ENCODE measurements at regions not wholly inside any gene's neighbourhood (a gene's known extent, or its start where the extent isn't known, plus 50 kb on each side); places are given as distances from the start of the nearest gene placed in this dataset.

DNA sequence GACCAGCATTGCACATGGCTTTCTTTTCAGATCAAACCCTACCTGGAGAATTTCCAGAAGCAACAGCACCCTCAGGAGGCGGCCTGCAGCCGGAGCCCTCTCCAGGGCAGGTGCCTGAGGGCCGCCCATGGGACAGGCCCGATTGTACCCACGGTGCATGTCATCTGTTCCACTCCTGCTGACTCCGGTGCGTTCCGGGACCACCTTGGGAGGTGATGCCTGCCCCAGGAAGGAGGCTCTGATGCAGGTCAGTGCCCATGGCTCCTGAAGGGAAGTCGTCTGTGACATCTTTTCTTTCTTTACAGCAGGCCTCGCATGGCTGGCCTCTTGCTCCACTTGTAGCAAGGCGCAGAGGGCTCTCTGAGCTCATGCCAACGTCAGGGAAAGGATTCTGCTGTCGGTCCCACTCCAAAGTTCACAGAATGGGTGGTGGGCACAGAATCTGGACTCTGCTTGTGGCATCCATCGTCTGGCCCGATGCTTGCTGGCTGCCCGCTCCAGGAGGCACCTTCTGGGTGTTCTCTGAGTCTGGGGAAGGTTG is 160.7 kb upstream of the RTL1 start:
- Histone ChIP-seq H3K36me3 (ENCODE audit: insufficient read depth, low read length) (no peaks in the 10 kb centered on the region), H2AFZ (ENCODE audit: low read length) (no peak overlapping the region), H3K9me2 (ENCODE audit: insufficient read depth, low read length) (no peaks in the 10 kb centered on the region), H3K4me1 (ENCODE audit: insufficient read depth, low read length, poor library complexity, severe bottlenecking) (no peaks in the 10 kb centered on the region), H3K79me2 (ENCODE audit: insufficient read depth, low read depth, low read length) (no peaks in the 10 kb centered on the region), H3K9me3 (ENCODE audit: low read length) (no peaks in the 10 kb centered on the region), H4K20me1 (ENCODE audit: insufficient read depth, low read length) (no peaks in the 10 kb centered on the region), H3K4me2 (ENCODE audit: low read length) (no peak overlapping the region), H3K4me3 (ENCODE audit: low read depth, low read length, poor library complexity, severe bottlenecking) (no peak overlapping the region), H3K27ac (ENCODE audit: low read depth, low read length, poor library complexity, severe bottlenecking) (no peak overlapping the region)
- DNase-seq (ENCODE audit: low spot score) = no peak
- no peak for TF ChIP-seq CTCF (conservative IDR thresholded peaks at IDR 0.05; ENCODE audit: low read length)
- TF ChIP-seq EZH2phosphoT487 (IDR thresholded peaks at IDR 0.05; ENCODE audit: borderline replicate concordance, low read depth, low read length) = no peak
- POLR2A ChIA-PET = no interaction called here
- intact Hi-C loops (cut with micrococcal nuclease; ENCODE audit: unreplicated experiment) = no loop called here
- CTCF ChIA-PET (ENCODE audit: unreplicated experiment) = no interaction called here
- no TSS peak for BruUV-seq (replicated peaks)

DNA sequence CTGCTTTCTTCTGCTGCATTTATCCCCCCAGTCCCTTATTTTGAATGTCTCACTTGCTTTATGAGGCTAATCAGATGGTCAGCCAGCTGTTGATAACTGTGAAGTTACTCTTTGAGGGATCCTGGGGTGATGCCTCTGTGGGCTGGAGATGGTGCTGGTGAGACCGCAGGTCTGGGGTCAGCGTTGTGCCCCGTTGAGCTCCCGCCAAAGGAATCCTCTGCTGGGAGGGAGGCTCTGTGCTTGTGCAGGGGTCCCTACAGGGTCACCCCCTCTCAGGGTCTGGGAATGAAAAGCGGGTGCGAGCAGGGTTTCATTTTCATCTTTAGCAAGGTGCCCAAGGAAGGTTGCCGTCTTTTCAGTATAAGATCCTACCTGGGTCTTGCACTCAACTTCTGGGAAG is 161.2 kb upstream of the RTL1 start:
- Histone ChIP-seq H4K20me1 (ENCODE audit: insufficient read depth, low read length) (no peaks in the 10 kb centered on the region), H3K4me2 (ENCODE audit: low read length) (no peak overlapping the region), H3K9me3 (ENCODE audit: low read length) (no peaks in the 10 kb centered on the region), H3K36me3 (ENCODE audit: insufficient read depth, low read length) (no peaks in the 10 kb centered on the region), H3K4me3 (ENCODE audit: low read depth, low read length, poor library complexity, severe bottlenecking) (no peak overlapping the region), H3K9me2 (ENCODE audit: insufficient read depth, low read length) (no peaks in the 10 kb centered on the region), H3K27ac (ENCODE audit: low read depth, low read length, poor library complexity, severe bottlenecking) (no peak overlapping the region), H3K79me2 (ENCODE audit: insufficient read depth, low read depth, low read length) (no peaks in the 10 kb centered on the region), H2AFZ (ENCODE audit: low read length) (no peak overlapping the region), H3K4me1 (ENCODE audit: insufficient read depth, low read length, poor library complexity, severe bottlenecking) (no peaks in the 10 kb centered on the region)
- no peak for DNase-seq (ENCODE audit: low spot score)
- CTCF ChIA-PET (ENCODE audit: unreplicated experiment) = no interaction called here
- POLR2A ChIA-PET = no interaction called here
- TF ChIP-seq EZH2phosphoT487 (IDR thresholded peaks at IDR 0.05; ENCODE audit: borderline replicate concordance, low read depth, low read length) (no peak), CTCF (conservative IDR thresholded peaks at IDR 0.05; ENCODE audit: low read length) (no peak)
- intact Hi-C loops (cut with micrococcal nuclease; ENCODE audit: unreplicated experiment) = no loop called here
- BruUV-seq (replicated peaks) = no TSS peak

DNA sequence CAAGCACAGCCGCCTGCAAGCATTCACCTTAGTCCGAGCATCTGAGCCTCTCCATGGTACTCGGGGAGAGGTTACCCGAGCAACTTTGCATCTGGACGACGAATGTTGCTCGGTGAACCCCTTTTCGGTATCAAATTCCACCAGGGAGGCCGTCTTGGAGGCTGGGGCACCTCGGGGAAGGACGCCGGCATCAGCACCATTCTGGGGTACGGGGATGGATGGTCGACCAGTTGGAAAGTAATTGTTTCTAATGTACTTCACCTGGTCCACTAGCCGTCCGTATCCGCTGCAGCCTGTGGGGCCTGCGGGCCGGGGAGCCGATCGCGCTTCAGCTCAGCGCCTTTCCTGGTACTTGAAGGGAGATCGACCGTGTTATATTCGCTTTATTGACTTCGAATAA is 161.7 kb upstream of the RTL1 start:
- no peak overlapping the region for H3K27ac ChIP-seq (ENCODE audit: low read depth, low read length, poor library complexity, severe bottlenecking)
- ChIA-PET CTCF (ENCODE audit: unreplicated experiment) (no interaction called here), POLR2A (no interaction called here)
- no peak overlapping the region for H3K4me3 ChIP-seq (ENCODE audit: low read depth, low read length, poor library complexity, severe bottlenecking)
- no peaks in the 10 kb centered on the region for H3K9me3 ChIP-seq (ENCODE audit: low read length)
- intact Hi-C loops (cut with micrococcal nuclease; ENCODE audit: unreplicated experiment) = no loop called here
- no peak overlapping the region for H2AFZ ChIP-seq (ENCODE audit: low read length)
- H4K20me1 ChIP-seq (ENCODE audit: insufficient read depth, low read length) = no peaks in the 10 kb centered on the region
- no peak for DNase-seq (ENCODE audit: low spot score)
- no peak overlapping the region for H3K4me2 ChIP-seq (ENCODE audit: low read length)
- H3K79me2 ChIP-seq (ENCODE audit: insufficient read depth, low read depth, low read length) = no peaks in the 10 kb centered on the region
- H3K36me3 ChIP-seq (ENCODE audit: insufficient read depth, low read length) = no peaks in the 10 kb centered on the region
- BruUV-seq (replicated peaks) = no TSS peak
- TF ChIP-seq CTCF (conservative IDR thresholded peaks at IDR 0.05; ENCODE audit: low read length) (no peak), EZH2phosphoT487 (IDR thresholded peaks at IDR 0.05; ENCODE audit: borderline replicate concordance, low read depth, low read length) (no peak)
- H3K4me1 ChIP-seq (ENCODE audit: insufficient read depth, low read length, poor library complexity, severe bottlenecking) = no peaks in the 10 kb centered on the region
- no peaks in the 10 kb centered on the region for H3K9me2 ChIP-seq (ENCODE audit: insufficient read depth, low read length)

All from OCI-LY7 (cell line).